ENCODE measurements at regions not wholly inside any gene's neighbourhood (a gene's known extent, or its start where the extent isn't known, plus 50 kb on each side); places are given as distances from the start of the nearest gene placed in this dataset.

- Histone ChIP-seq H3K9me2 (replicated peaks; ENCODE audit: insufficient read depth) (no peaks in the 10 kb centered on the region), H3K36me3 (replicated peaks; ENCODE audit: insufficient read depth, low read depth) (no peaks in the 10 kb centered on the region), H3K27ac (no peak overlapping the region), H3K4me1 (ENCODE audit: insufficient read depth) (no peaks in the 10 kb centered on the region), H3K9me3 (ENCODE audit: low read depth) (no peaks in the 10 kb centered on the region), H3K27me3 (no peaks in the 10 kb centered on the region), H4K20me1 (ENCODE audit: insufficient read depth, poor library complexity, severe bottlenecking) (no peaks in the 10 kb centered on the region), H3K79me2 (no peaks in the 10 kb centered on the region), H3K4me3 (no peak overlapping the region), H2AFZ (no peak overlapping the region), H3K4me2 (no peak overlapping the region)
- no peak for DNase-seq (ENCODE audit: low spot score)
- 29% methylated on average over 1 of the region's 1 CpG for WGBS (ENCODE audit: low lambda C conversion rate, missing lambda C conversion rate)
- TF ChIP-seq EZH2phosphoT487 (IDR thresholded peaks at IDR 0.05; ENCODE audit: low read depth, severe bottlenecking, unreplicated experiment) (no peak), EZH2 (IDR thresholded peaks at IDR 0.05; ENCODE audit: borderline replicate concordance) (no peak), CTCF (IDR thresholded peaks at IDR 0.05; ENCODE audit: poor library complexity) (no peak)
These were observed 1505.7 kb upstream of the CADM2 start for GRCh38 chr3:83453056-83453455.

DNA sequence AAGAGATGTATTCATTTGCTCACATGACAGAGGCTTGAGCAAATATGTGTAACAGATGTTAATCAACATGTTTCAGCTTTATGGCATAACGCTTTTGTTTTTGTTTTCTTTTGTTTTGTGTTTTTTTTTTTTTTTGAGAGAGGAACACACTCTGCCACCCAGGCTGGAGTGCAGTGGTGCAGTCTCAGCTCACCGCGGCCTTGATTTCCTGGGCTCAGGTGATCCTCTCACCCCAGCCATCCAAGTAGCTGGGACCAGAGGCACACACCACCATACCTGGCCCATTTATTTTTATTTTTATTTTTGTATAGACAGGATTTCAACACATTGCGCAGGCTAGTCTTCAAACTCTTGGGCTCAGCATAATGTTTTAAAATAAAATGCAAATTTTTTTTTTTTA is 1504.4 kb upstream of the CADM2 start:
- H4K20me1 ChIP-seq (ENCODE audit: insufficient read depth, poor library complexity, severe bottlenecking), result no peaks in the 10 kb centered on the region
- TF ChIP-seq CTCF (IDR thresholded peaks at IDR 0.05; ENCODE audit: poor library complexity) (no peak), EZH2 (IDR thresholded peaks at IDR 0.05; ENCODE audit: borderline replicate concordance) (no peak), EZH2phosphoT487 (IDR thresholded peaks at IDR 0.05; ENCODE audit: low read depth, severe bottlenecking, unreplicated experiment) (no peak)

GRCh38 chr3:83457551-83457950 is 1501.2 kb upstream of the CADM2 start:
- Histone ChIP-seq H3K4me3 (no peak overlapping the region), H2AFZ (no peak overlapping the region), H3K4me2 (no peak overlapping the region), H4K20me1 (ENCODE audit: insufficient read depth, poor library complexity, severe bottlenecking) (no peaks in the 10 kb centered on the region), H3K9me2 (replicated peaks; ENCODE audit: insufficient read depth) (no peaks in the 10 kb centered on the region), H3K27me3 (no peaks in the 10 kb centered on the region), H3K9me3 (ENCODE audit: low read depth) (no peaks in the 10 kb centered on the region), H3K36me3 (replicated peaks; ENCODE audit: insufficient read depth, low read depth) (no peaks in the 10 kb centered on the region), H3K4me1 (ENCODE audit: insufficient read depth) (no peaks in the 10 kb centered on the region), H3K79me2 (no peaks in the 10 kb centered on the region), H3K27ac (no peak overlapping the region)
- WGBS (ENCODE audit: low lambda C conversion rate, missing lambda C conversion rate), result 69% methylated on average over 2 of the region's 2 CpGs
- TF ChIP-seq CTCF (IDR thresholded peaks at IDR 0.05; ENCODE audit: poor library complexity), result no peak
- no peak for TF ChIP-seq EZH2 (IDR thresholded peaks at IDR 0.05; ENCODE audit: borderline replicate concordance)
- TF ChIP-seq EZH2phosphoT487 (IDR thresholded peaks at IDR 0.05; ENCODE audit: low read depth, severe bottlenecking, unreplicated experiment), result no peak
- DNase-seq (ENCODE audit: low spot score), result no peak

More for the DNA sequence above, 1504.4 kb upstream of the CADM2 start:
- Histone ChIP-seq H3K9me2 (replicated peaks; ENCODE audit: insufficient read depth) (no peaks in the 10 kb centered on the region), H3K4me1 (ENCODE audit: insufficient read depth) (no peaks in the 10 kb centered on the region), H2AFZ (no peak overlapping the region), H3K9me3 (ENCODE audit: low read depth) (no peaks in the 10 kb centered on the region), H3K79me2 (no peaks in the 10 kb centered on the region), H3K36me3 (replicated peaks; ENCODE audit: insufficient read depth, low read depth) (no peaks in the 10 kb centered on the region), H3K4me2 (no peak overlapping the region), H3K27me3 (no peaks in the 10 kb centered on the region), H3K4me3 (no peak overlapping the region), H3K27ac (no peak overlapping the region)
- DNase-seq (ENCODE audit: low spot score), result no peak
- WGBS (ENCODE audit: low lambda C conversion rate, missing lambda C conversion rate), result 89% methylated on average over 4 of the region's 4 CpGs

- Histone ChIP-seq H3K36me3 (replicated peaks; ENCODE audit: insufficient read depth, low read depth) (no peaks in the 10 kb centered on the region), H3K27me3 (no peaks in the 10 kb centered on the region), H2AFZ (no peak overlapping the region), H3K4me3 (no peak overlapping the region), H3K4me1 (ENCODE audit: insufficient read depth) (no peaks in the 10 kb centered on the region), H3K79me2 (no peaks in the 10 kb centered on the region), H3K9me2 (replicated peaks; ENCODE audit: insufficient read depth) (no peaks in the 10 kb centered on the region), H3K4me2 (no peak overlapping the region), H3K27ac (no peak overlapping the region), H3K9me3 (ENCODE audit: low read depth) (no peaks in the 10 kb centered on the region), H4K20me1 (ENCODE audit: insufficient read depth, poor library complexity, severe bottlenecking) (no peaks in the 10 kb centered on the region)
- TF ChIP-seq EZH2 (IDR thresholded peaks at IDR 0.05; ENCODE audit: borderline replicate concordance) (no peak), CTCF (IDR thresholded peaks at IDR 0.05; ENCODE audit: poor library complexity) (no peak), EZH2phosphoT487 (IDR thresholded peaks at IDR 0.05; ENCODE audit: low read depth, severe bottlenecking, unreplicated experiment) (no peak)
- no peak for DNase-seq (ENCODE audit: low spot score)
- 97% methylated on average over 2 of the region's 2 CpGs for WGBS (ENCODE audit: low lambda C conversion rate, missing lambda C conversion rate)
These were observed 1498.7 kb upstream of the CADM2 start for GRCh38 chr3:83460052-83460451.

All from hepatocyte (in vitro differentiated cells).